ENCODE measurements at regions not wholly inside any gene's neighbourhood (a gene's known extent, or its start where the extent isn't known, plus 50 kb on each side); places are given as distances from the start of the nearest gene placed in this dataset.

DNA sequence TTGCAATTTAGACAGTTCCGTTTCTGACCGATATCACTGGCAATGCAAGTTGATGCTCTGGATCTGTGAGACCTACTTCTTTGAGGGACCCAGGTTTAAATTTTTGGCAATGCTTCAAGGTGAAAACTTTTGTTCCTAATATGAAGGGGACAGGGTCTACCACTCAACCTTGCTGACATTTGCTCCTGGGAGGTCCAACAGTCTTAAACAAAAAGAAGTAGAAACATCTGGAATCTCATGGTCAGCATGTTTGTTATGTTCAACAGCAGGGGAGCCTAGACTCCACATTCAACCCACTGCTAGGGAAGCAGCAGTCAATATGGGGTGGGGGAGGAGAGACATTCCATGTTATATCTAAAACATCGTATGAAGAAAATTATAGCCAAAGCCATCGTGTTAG is 196.4 kb downstream of the SIM1 start:
- Histone ChIP-seq H3K4me3 (ENCODE audit: low read depth in 1 of 2, low read length in 2 of 2) (no peak overlapping the region), H3K9me3 (ENCODE audit: control insufficient read depth in 1 of 2, low read length in 2 of 2) (no peaks in the 10 kb centered on the region), H3K4me1 (ENCODE audit: control insufficient read depth in 1 of 2, insufficient read depth in 2 of 2, low read length in 2 of 2) (no peaks in the 10 kb centered on the region), H3K36me3 (ENCODE audit: control insufficient read depth in 1 of 2, insufficient read depth in 2 of 2, low read length in 2 of 2) (no peaks in the 10 kb centered on the region), H3K27ac (ENCODE audit: low read length) (no peak overlapping the region), H3K27me3 (ENCODE audit: low read depth, low read length) (no peaks in the 10 kb centered on the region)

DNA sequence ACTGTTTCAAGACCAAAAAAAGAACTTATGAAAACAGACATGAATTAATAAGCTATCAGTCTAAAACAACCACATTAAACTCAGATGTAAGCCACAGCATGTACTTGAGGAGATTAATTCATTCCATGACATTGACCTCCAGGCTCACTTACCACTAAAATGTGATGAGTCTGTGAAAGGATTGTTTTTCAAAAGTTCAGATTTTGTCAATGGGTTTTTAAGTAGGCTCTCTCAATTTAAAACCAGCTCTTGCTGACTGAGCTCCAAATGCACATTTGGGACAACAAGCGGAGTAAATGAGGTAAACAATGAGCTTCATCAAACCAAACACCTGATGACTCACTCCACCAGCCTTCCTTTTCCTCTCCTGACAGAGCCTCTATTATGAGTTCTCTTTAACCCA is 197.0 kb downstream of the SIM1 start:
- Histone ChIP-seq H3K27ac (ENCODE audit: low read length) (no peak overlapping the region), H3K4me3 (ENCODE audit: low read depth in 1 of 2, low read length in 2 of 2) (no peak overlapping the region), H3K9me3 (ENCODE audit: control insufficient read depth in 1 of 2, low read length in 2 of 2) (no peaks in the 10 kb centered on the region), H3K27me3 (ENCODE audit: low read depth, low read length) (no peaks in the 10 kb centered on the region), H3K4me1 (ENCODE audit: control insufficient read depth in 1 of 2, insufficient read depth in 2 of 2, low read length in 2 of 2) (no peaks in the 10 kb centered on the region), H3K36me3 (ENCODE audit: control insufficient read depth in 1 of 2, insufficient read depth in 2 of 2, low read length in 2 of 2) (no peaks in the 10 kb centered on the region)

DNA sequence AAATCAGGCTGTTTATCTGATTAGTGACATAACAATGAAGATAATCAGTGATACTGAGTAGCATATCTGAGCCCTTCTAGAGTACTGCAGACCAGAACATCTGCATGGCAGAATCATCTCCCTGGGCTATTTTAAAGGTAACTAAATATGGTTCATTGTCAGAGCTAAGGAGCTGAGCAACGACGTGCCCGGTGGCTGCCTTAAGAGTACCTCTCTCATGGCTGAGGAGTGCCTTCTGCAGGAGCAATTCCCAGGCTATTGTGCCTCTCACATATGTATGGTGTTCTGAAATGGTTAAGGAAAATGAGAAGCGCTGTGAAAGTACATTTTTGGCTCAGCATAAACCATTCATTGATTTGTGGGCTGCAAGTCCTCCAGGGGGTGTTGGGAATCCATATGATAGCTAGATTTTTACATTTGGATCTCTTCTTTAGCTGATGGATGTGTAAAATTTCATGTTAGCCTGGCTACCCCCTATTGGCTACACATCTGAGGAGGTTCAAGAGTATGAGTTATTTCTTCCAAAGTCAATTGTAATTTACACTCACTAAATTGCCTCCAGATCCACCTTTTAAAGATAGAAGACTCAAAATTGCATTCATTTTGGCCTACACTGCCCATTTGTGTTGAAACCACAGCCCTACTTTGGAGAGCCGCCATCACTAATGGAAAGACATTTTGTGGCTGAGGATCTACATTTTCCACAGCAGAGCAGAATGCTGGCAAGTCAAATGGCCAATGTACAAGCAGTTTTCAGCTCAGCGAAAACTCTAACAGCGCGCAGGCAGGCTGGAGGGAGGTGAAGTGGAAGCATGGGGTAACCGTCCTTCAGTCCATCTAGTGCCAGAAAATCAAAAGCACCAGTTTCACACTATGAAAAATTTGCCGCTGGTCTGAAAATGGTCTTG is 198.0 kb downstream of the SIM1 start:
- Histone ChIP-seq H3K27me3 (ENCODE audit: low read depth, low read length) (no peaks in the 10 kb centered on the region), H3K27ac (ENCODE audit: low read length) (no peak overlapping the region), H3K9me3 (ENCODE audit: control insufficient read depth in 1 of 2, low read length in 2 of 2) (no peaks in the 10 kb centered on the region), H3K4me3 (ENCODE audit: low read depth in 1 of 2, low read length in 2 of 2) (no peak overlapping the region), H3K4me1 (ENCODE audit: control insufficient read depth in 1 of 2, insufficient read depth in 2 of 2, low read length in 2 of 2) (no peaks in the 10 kb centered on the region), H3K36me3 (ENCODE audit: control insufficient read depth in 1 of 2, insufficient read depth in 2 of 2, low read length in 2 of 2) (no peaks in the 10 kb centered on the region)

DNA sequence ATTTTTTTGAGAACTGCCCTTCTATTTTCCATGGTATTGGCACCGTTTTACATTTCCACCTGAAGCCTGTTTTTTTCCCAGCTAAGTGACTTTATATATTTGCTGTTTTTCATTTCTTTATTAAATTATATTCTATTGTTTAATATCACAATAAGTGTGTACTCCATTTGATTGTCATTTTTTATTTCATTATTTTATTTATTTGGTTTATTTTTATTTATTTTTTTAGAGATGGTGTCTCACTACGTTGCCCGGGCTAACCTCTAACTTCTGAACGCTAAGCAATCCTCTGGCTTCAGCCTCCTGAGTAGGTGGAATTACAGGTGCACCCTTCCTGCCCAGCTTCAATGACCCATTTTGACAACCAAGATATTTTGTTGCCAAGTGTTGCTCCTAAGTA is 202.6 kb downstream of the SIM1 start:
- H3K4me3 ChIP-seq (ENCODE audit: low read depth in 1 of 2, low read length in 2 of 2) = no peak overlapping the region
- no peaks in the 10 kb centered on the region for H3K36me3 ChIP-seq (ENCODE audit: control insufficient read depth in 1 of 2, insufficient read depth in 2 of 2, low read length in 2 of 2)
- no peaks in the 10 kb centered on the region for H3K27me3 ChIP-seq (ENCODE audit: low read depth, low read length)
- H3K9me3 ChIP-seq (ENCODE audit: control insufficient read depth in 1 of 2, low read length in 2 of 2) = no peaks in the 10 kb centered on the region
- no peak overlapping the region for H3K27ac ChIP-seq (ENCODE audit: low read length)
- H3K4me1 ChIP-seq (ENCODE audit: control insufficient read depth in 1 of 2, insufficient read depth in 2 of 2, low read length in 2 of 2) = no peaks in the 10 kb centered on the region

DNA sequence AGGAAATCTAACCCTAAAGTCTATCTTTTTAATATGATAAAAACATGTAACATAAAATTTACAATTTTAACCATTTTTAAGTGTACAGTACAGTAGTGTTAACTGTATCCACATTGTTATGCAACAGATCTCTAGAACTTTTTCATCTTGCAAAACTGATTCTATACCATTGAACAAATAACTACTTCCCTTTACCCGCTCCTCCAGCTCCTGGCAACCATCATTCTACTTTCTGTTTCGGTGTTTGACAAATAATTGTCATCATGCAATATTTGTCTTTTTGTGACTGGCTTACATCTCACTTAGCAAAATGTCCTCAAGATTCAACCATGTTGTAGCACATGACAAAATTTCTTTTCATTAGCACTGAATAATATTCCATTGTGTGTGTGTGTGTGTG is 203.2 kb downstream of the SIM1 start:
- no peaks in the 10 kb centered on the region for H3K9me3 ChIP-seq (ENCODE audit: control insufficient read depth in 1 of 2, low read length in 2 of 2)
- no peak overlapping the region for H3K4me3 ChIP-seq (ENCODE audit: low read depth in 1 of 2, low read length in 2 of 2)
- H3K27me3 ChIP-seq (ENCODE audit: low read depth, low read length) = no peaks in the 10 kb centered on the region
- H3K36me3 ChIP-seq (ENCODE audit: control insufficient read depth in 1 of 2, insufficient read depth in 2 of 2, low read length in 2 of 2) = no peaks in the 10 kb centered on the region
- H3K27ac ChIP-seq (ENCODE audit: low read length) = no peak overlapping the region
- H3K4me1 ChIP-seq (ENCODE audit: control insufficient read depth in 1 of 2, insufficient read depth in 2 of 2, low read length in 2 of 2) = no peaks in the 10 kb centered on the region

DNA sequence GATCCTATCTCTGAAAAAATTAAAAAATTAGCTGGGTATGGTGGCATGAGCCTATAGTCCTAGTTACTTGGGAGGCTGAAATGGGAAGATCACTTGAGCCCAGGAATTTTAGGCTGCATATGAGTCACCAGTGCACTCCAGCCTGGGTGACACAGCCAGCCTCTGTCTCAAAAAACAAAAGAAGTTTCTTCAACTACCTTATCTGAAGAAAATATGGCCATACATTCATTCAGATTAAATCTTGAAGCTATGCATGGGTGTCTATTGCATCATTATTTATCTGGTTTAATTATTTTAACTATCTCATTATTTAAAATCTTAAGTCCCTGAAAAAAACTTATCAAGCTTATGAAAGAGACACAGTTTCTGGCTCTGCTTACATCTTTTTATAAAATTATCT is 204.1 kb downstream of the SIM1 start:
- no peaks in the 10 kb centered on the region for H3K36me3 ChIP-seq (ENCODE audit: control insufficient read depth in 1 of 2, insufficient read depth in 2 of 2, low read length in 2 of 2)
- no peak overlapping the region for H3K27ac ChIP-seq (ENCODE audit: low read length)
- H3K9me3 ChIP-seq (ENCODE audit: control insufficient read depth in 1 of 2, low read length in 2 of 2) = no peaks in the 10 kb centered on the region

DNA sequence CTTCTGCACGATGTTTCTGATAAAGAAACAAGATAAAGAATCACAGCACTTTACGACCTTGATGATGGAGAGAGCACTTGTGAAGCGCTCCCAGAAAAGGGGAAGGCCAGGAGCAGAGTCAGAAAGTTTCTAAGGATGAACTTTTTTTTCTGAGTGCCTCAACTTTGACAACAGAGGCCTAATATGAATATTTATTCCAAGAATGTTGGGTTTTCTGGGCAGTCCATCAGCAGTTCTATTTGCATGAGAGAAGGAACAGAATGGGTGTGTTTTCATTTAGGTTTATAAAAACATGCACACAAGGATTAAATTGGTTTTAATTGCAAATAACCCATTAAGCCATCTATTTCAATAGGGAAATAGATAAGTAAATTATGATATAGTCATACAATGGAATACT is 204.9 kb downstream of the SIM1 start:
- Histone ChIP-seq H3K9me3 (ENCODE audit: control insufficient read depth in 1 of 2, low read length in 2 of 2) (no peaks in the 10 kb centered on the region), H3K4me3 (ENCODE audit: low read depth in 1 of 2, low read length in 2 of 2) (no peak overlapping the region), H3K27me3 (ENCODE audit: low read depth, low read length) (no peaks in the 10 kb centered on the region), H3K27ac (ENCODE audit: low read length) (no peak overlapping the region), H3K36me3 (ENCODE audit: control insufficient read depth in 1 of 2, insufficient read depth in 2 of 2, low read length in 2 of 2) (no peaks in the 10 kb centered on the region), H3K4me1 (ENCODE audit: control insufficient read depth in 1 of 2, insufficient read depth in 2 of 2, low read length in 2 of 2) (no peaks in the 10 kb centered on the region)

More for the DNA sequence above, 204.1 kb downstream of the SIM1 start:
- Histone ChIP-seq H3K4me3 (ENCODE audit: low read depth in 1 of 2, low read length in 2 of 2) (no peak overlapping the region), H3K4me1 (ENCODE audit: control insufficient read depth in 1 of 2, insufficient read depth in 2 of 2, low read length in 2 of 2) (no peaks in the 10 kb centered on the region), H3K27me3 (ENCODE audit: low read depth, low read length) (no peaks in the 10 kb centered on the region)

DNA sequence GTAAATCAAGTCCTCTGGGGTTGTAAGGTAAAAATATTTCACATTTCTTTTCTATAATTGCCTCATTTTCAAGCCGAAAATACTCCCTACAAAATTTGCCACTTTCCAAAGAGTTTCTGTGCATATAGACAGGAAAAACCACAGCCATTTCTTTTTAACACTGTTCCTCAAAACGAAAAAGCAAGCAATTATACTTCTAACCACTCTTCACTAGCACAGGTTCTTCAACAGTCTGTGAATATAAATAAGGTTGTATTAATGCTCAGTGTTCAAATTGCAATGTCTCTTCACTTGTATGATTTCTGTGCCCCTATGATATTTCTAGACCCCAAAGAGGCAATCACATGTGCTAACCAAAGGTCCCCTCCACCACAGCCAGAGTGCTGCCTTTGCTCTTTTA is 206.0 kb downstream of the SIM1 start:
- H3K4me3 ChIP-seq (ENCODE audit: low read depth in 1 of 2, low read length in 2 of 2) = no peak overlapping the region
- H3K27ac ChIP-seq (ENCODE audit: low read length) = no peak overlapping the region
- no peaks in the 10 kb centered on the region for H3K9me3 ChIP-seq (ENCODE audit: control insufficient read depth in 1 of 2, low read length in 2 of 2)
- no peaks in the 10 kb centered on the region for H3K4me1 ChIP-seq (ENCODE audit: control insufficient read depth in 1 of 2, insufficient read depth in 2 of 2, low read length in 2 of 2)
- no peaks in the 10 kb centered on the region for H3K27me3 ChIP-seq (ENCODE audit: low read depth, low read length)
- no peaks in the 10 kb centered on the region for H3K36me3 ChIP-seq (ENCODE audit: control insufficient read depth in 1 of 2, insufficient read depth in 2 of 2, low read length in 2 of 2)

DNA sequence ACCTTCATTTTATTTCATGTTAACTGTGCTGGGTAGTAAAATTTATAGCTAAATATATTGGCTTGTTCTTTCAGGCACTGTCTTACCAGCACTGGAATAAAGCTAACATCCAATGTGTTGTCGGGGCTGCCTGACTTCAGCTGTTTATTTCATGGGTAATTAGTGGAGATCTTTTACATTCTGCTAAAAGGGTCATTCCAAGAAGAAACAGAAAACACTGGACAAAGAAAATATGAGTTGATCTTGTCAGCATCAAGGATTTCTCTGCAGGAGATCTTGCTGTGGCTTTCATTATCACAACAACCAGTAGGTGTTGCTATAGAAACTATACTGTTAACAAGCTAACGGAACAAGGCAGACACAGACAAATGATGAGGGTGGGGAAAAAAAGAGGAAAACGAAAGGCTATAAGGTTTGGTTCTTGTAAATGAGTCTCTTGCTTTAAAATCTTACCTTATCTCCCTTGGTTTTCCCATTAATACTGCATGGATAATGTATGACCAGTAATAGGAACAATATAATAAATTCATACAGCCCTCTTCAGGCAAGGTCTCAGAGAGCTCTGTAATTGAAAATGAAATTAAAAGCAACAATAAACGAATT is 206.8 kb downstream of the SIM1 start:
- H3K27ac ChIP-seq (ENCODE audit: low read length) = no peak overlapping the region
- no peak overlapping the region for H3K4me3 ChIP-seq (ENCODE audit: low read depth in 1 of 2, low read length in 2 of 2)
- no peaks in the 10 kb centered on the region for H3K4me1 ChIP-seq (ENCODE audit: control insufficient read depth in 1 of 2, insufficient read depth in 2 of 2, low read length in 2 of 2)
- no peaks in the 10 kb centered on the region for H3K36me3 ChIP-seq (ENCODE audit: control insufficient read depth in 1 of 2, insufficient read depth in 2 of 2, low read length in 2 of 2)
- H3K9me3 ChIP-seq (ENCODE audit: control insufficient read depth in 1 of 2, low read length in 2 of 2) = no peaks in the 10 kb centered on the region
- H3K27me3 ChIP-seq (ENCODE audit: low read depth, low read length) = no peaks in the 10 kb centered on the region

DNA sequence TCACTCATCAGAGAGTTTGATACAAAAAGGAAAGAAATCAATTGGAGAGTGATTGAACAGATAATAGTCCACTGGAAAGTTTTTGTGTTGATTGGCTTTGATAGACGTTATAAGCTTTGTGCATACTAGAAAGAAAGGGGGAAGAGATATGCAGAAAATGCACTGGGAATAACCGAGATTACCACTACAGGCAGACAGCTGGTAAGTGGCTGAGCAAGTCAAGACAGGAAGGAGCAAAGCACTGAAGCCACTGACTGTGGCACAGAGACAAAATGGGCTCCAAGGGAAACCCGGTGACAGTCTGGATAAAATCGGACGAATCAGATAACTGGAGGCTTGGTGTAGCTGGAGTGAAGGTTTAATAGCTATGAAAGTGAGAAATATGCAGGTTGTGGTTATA is 209.0 kb downstream of the SIM1 start:
- Histone ChIP-seq H3K36me3 (ENCODE audit: control insufficient read depth in 1 of 2, insufficient read depth in 2 of 2, low read length in 2 of 2) (no peaks in the 10 kb centered on the region), H3K4me1 (ENCODE audit: control insufficient read depth in 1 of 2, insufficient read depth in 2 of 2, low read length in 2 of 2) (no peaks in the 10 kb centered on the region), H3K27ac (ENCODE audit: low read length) (no peak overlapping the region), H3K4me3 (ENCODE audit: low read depth in 1 of 2, low read length in 2 of 2) (no peak overlapping the region), H3K9me3 (ENCODE audit: control insufficient read depth in 1 of 2, low read length in 2 of 2) (no peaks in the 10 kb centered on the region), H3K27me3 (ENCODE audit: low read depth, low read length) (no peaks in the 10 kb centered on the region)

DNA sequence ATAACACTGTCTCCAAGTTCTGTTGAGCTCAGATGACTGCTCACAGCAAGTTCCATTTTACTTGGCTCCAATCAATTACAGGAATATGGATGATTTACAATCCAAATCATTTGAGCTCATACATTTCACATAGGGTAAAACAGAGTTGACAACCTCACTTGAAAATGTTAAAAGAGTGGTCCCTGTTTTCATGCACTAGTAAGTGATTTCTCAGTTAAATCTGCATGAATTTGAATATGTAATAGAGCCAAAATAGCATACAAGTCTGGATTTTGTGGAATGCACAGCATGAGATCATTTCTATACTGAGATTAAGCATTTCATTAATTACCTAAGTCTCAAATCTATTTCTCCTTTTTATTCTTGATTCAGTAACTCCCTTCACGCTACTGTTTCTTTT is 217.6 kb downstream of the SIM1 start:
- Histone ChIP-seq H3K9me3 (ENCODE audit: control insufficient read depth in 1 of 2, low read length in 2 of 2) (no peaks in the 10 kb centered on the region), H3K36me3 (ENCODE audit: control insufficient read depth in 1 of 2, insufficient read depth in 2 of 2, low read length in 2 of 2) (no peaks in the 10 kb centered on the region), H3K27ac (ENCODE audit: low read length) (no peak overlapping the region), H3K4me3 (ENCODE audit: low read depth in 1 of 2, low read length in 2 of 2) (no peak overlapping the region), H3K27me3 (ENCODE audit: low read depth, low read length) (no peaks in the 10 kb centered on the region), H3K4me1 (ENCODE audit: control insufficient read depth in 1 of 2, insufficient read depth in 2 of 2, low read length in 2 of 2) (no peaks in the 10 kb centered on the region)

DNA sequence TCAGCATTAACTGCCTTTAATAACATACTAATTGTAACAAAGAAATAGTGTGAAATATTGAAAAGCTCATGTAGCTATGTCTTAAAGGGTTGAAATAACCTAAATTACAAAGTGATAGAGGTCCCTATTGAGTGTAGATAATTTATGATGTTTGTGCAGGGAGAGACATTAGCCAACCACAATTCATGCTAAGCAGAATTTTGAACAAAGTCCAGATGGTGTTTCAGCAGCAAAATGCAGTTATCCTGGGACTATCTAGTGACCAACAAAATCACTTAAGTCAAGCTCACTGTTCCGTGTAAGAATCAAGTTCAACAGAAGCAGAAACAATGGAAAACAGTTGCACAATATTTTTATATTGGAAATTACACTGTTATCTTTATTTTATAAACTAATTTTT is 218.5 kb downstream of the SIM1 start:
- no peaks in the 10 kb centered on the region for H3K9me3 ChIP-seq (ENCODE audit: control insufficient read depth in 1 of 2, low read length in 2 of 2)
- H3K4me3 ChIP-seq (ENCODE audit: low read depth in 1 of 2, low read length in 2 of 2) = no peak overlapping the region
- no peak overlapping the region for H3K27ac ChIP-seq (ENCODE audit: low read length)
- H3K27me3 ChIP-seq (ENCODE audit: low read depth, low read length) = no peaks in the 10 kb centered on the region
- H3K4me1 ChIP-seq (ENCODE audit: control insufficient read depth in 1 of 2, insufficient read depth in 2 of 2, low read length in 2 of 2) = no peaks in the 10 kb centered on the region
- H3K36me3 ChIP-seq (ENCODE audit: control insufficient read depth in 1 of 2, insufficient read depth in 2 of 2, low read length in 2 of 2) = no peaks in the 10 kb centered on the region
